Astrocyte (in vitro differentiated cells and primary cell): ENCODE measurements at regions not wholly inside any gene's neighbourhood (a gene's known extent, or its start where the extent isn't known, plus 50 kb on each side); places are given as distances from the start of the nearest gene placed in this dataset.

Source experiments
- DNase-seq: peaks from one replicate; pipeline ENCODE4 v3.0.0-alpha.2; 2010; ENCODE audit warnings: low read depth
- FAIRE-seq: peaks from 2 replicates; lab custom pipeline; 2011; peaks lifted over from hg19 to GRCh38; lab: Jason Lieb, UNC
- H2AFZ ChIP-seq: 2 replicates; pipeline ENCODE4 v1.6.0; 2012; ENCODE audit warnings: low read depth, low read length, inconsistent platforms
- H3K27ac ChIP-seq: 2 replicates; pipeline ENCODE4 v1.5.1; 2011; ENCODE audit warnings: low read depth, low read length, inconsistent platforms
- H3K27me3 ChIP-seq: 2 replicates; pipeline ENCODE4 v1.6.0; 2011; ENCODE audit warnings: low read length, inconsistent platforms; ENCODE audit not compliant: insufficient read depth
- H3K36me3 ChIP-seq: 2 replicates; pipeline ENCODE4 v1.5.1; 2011; ENCODE audit warnings: low read length, inconsistent platforms; ENCODE audit not compliant: insufficient read depth
- H3K4me1 ChIP-seq: 2 replicates; pipeline ENCODE4 v1.5.1; 2011; ENCODE audit warnings: low read length, inconsistent platforms; ENCODE audit not compliant: insufficient read depth
- H3K4me2 ChIP-seq: 2 replicates; pipeline ENCODE4 v1.6.0; 2012; ENCODE audit warnings: low read length, inconsistent platforms
- H3K4me3 ChIP-seq: 2 replicates; pipeline ENCODE4 v1.5.1; 2011; ENCODE audit warnings: low read depth, mild to moderate bottlenecking, low read length, inconsistent platforms; ENCODE audit not compliant: insufficient read depth
- H3K79me2 ChIP-seq: 2 replicates; pipeline ENCODE4 v1.6.0; 2012; ENCODE audit warnings: mild to moderate bottlenecking, low read length, inconsistent platforms; ENCODE audit not compliant: insufficient read depth
- H3K9ac ChIP-seq: 2 replicates; pipeline ENCODE4 v1.6.0; 2012; ENCODE audit warnings: mild to moderate bottlenecking, low read length, inconsistent platforms
- H3K9me3 ChIP-seq: 2 replicates; pipeline ENCODE4 v1.5.1; 2012; ENCODE audit warnings: low read depth, mild to moderate bottlenecking, low read length, inconsistent platforms; ENCODE audit not compliant: insufficient read depth
- H4K20me1 ChIP-seq: 2 replicates; pipeline ENCODE4 v1.6.0; 2012; ENCODE audit warnings: low read length, inconsistent platforms; ENCODE audit not compliant: insufficient read depth
- H3K27ac Mint-ChIP-seq: one replicate; pipeline ENCODE4 v1.8.0; 2021; ENCODE audit warnings: mild to moderate bottlenecking, mixed read lengths; ENCODE audit not compliant: unreplicated experiment
- H3K27me3 Mint-ChIP-seq: one replicate; pipeline ENCODE4 v1.8.0; 2021; ENCODE audit warnings: low read depth, mixed read lengths; ENCODE audit not compliant: unreplicated experiment
- H3K36me3 Mint-ChIP-seq: one replicate; pipeline ENCODE4 v1.8.0; 2021; ENCODE audit warnings: low read depth, mixed read lengths; ENCODE audit not compliant: unreplicated experiment
- H3K4me1 Mint-ChIP-seq: one replicate; pipeline ENCODE4 v1.8.0; 2021; ENCODE audit warnings: low read depth, mixed read lengths; ENCODE audit not compliant: unreplicated experiment
- H3K4me3 Mint-ChIP-seq: one replicate; pipeline ENCODE4 v1.8.0; 2021; ENCODE audit warnings: mild to moderate bottlenecking, moderate library complexity, mixed read lengths; ENCODE audit not compliant: unreplicated experiment
- H3K9me3 Mint-ChIP-seq: one replicate; pipeline ENCODE4 v1.8.0; 2021; ENCODE audit warnings: mild to moderate bottlenecking, mixed read lengths; ENCODE audit not compliant: unreplicated experiment
- CTCF ChIP-seq: IDR thresholded peaks from 2 replicates; pipeline ENCODE4 v1.5.1; 2011; ENCODE audit warnings: low read depth, mild to moderate bottlenecking, inconsistent platforms, low read length, moderate library complexity; ENCODE audit not compliant: insufficient read depth
- EZH2 ChIP-seq: IDR thresholded peaks from 2 replicates; pipeline ENCODE4 v1.6.1; 2012; ENCODE audit warnings: mild to moderate bottlenecking, low read length, inconsistent platforms; ENCODE audit not compliant: insufficient read depth

- FAIRE-seq (no peak), DNase-seq (no peak)
- no peaks in the 10 kb centered on the region for H3K36me3 ChIP-seq
- H3K4me3 ChIP-seq, result no peak overlapping the region
- no peak overlapping the region for H2AFZ ChIP-seq
- H3K4me2 ChIP-seq, result no peak overlapping the region
- Mint-ChIP-seq H3K36me3 (no peaks in the 10 kb centered on the region), H3K4me1 (no peaks in the 10 kb centered on the region), H3K4me3 (no peak overlapping the region), H3K9me3 (peaks cover 12% of the 10 kb centered on the region), H3K27me3 (peaks cover 57% of the 10 kb centered on the region), H3K27ac (no peak overlapping the region)
- H3K9ac ChIP-seq, result no peak overlapping the region
- no peaks in the 10 kb centered on the region for H4K20me1 ChIP-seq
- H3K4me1 ChIP-seq, result no peaks in the 10 kb centered on the region
- H3K79me2 ChIP-seq, result no peaks in the 10 kb centered on the region
- no peak for TF ChIP-seq EZH2
- TF ChIP-seq CTCF, result no peak
- H3K27me3 ChIP-seq, result no peaks in the 10 kb centered on the region
- H3K27ac ChIP-seq, result no peak overlapping the region
- no peaks in the 10 kb centered on the region for H3K9me3 ChIP-seq
Measured at GRCh38 chr14:104445086-104445485, 134.5 kb upstream of the C14orf180 start.

- no peak for FAIRE-seq
- no peaks in the 10 kb centered on the region for H3K36me3 Mint-ChIP-seq
- TF ChIP-seq EZH2 (no peak), CTCF (no peak)
Measured at GRCh38 chr14:104445832-104446381, 133.7 kb upstream of the C14orf180 start.

DNA sequence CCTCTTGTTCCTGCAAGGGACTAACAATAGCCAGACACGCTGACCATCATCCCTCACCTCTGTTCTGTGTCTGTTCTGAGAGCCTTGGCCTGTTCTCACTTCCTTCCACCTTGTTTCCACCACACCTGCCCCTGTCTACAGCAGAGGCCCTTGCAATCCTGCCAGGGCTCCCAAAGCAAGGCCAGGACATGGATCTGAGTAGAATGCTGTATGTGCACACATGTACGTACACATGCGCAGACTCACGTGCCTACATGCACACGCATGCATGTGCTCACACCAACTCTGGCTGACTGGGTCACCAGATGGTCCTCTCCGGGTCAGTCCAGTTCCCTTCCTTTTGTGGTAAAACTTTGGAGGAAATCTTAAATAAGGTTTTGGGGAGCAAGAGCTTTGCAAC is 133.0 kb upstream of the C14orf180 start:
- Histone ChIP-seq H3K4me3 (no peak overlapping the region), H3K4me1 (no peaks in the 10 kb centered on the region), H3K9me3 (no peaks in the 10 kb centered on the region), H3K36me3 (no peaks in the 10 kb centered on the region), H3K27me3 (no peaks in the 10 kb centered on the region), H3K9ac (no peak overlapping the region), H3K4me2 (no peak overlapping the region), H2AFZ (no peak overlapping the region), H3K27ac (no peak overlapping the region), H3K79me2 (no peaks in the 10 kb centered on the region), H4K20me1 (no peaks in the 10 kb centered on the region)
- no peak for DNase-seq
- H3K9me3 Mint-ChIP-seq, result peaks cover 14% of the 10 kb centered on the region
- peaks cover 56% of the 10 kb centered on the region for H3K27me3 Mint-ChIP-seq
- H3K4me3 Mint-ChIP-seq, result no peak overlapping the region
- FAIRE-seq, result no peak
- TF ChIP-seq CTCF (no peak), EZH2 (no peak)
- H3K4me1 Mint-ChIP-seq, result no peaks in the 10 kb centered on the region
- no peak overlapping the region for H3K27ac Mint-ChIP-seq
- H3K36me3 Mint-ChIP-seq, result no peaks in the 10 kb centered on the region

More at GRCh38 chr14:104445832-104446381, 133.7 kb upstream of the C14orf180 start:
- DNase-seq, result no peak
- no peaks in the 10 kb centered on the region for H3K36me3 ChIP-seq
- H3K27ac ChIP-seq, result no peak overlapping the region
- Mint-ChIP-seq H3K27me3 (peaks cover 56% of the 10 kb centered on the region), H3K4me1 (no peaks in the 10 kb centered on the region), H3K27ac (no peak overlapping the region), H3K9me3 (peaks cover 14% of the 10 kb centered on the region), H3K4me3 (no peak overlapping the region)
- H3K4me3 ChIP-seq, result no peak overlapping the region
- H4K20me1 ChIP-seq, result no peaks in the 10 kb centered on the region
- no peak overlapping the region for H2AFZ ChIP-seq
- no peaks in the 10 kb centered on the region for H3K79me2 ChIP-seq
- no peaks in the 10 kb centered on the region for H3K27me3 ChIP-seq
- no peak overlapping the region for H3K4me2 ChIP-seq
- no peaks in the 10 kb centered on the region for H3K4me1 ChIP-seq
- no peak overlapping the region for H3K9ac ChIP-seq
- no peaks in the 10 kb centered on the region for H3K9me3 ChIP-seq
